Liver (tissue), 3 donors: ENCODE measurements at regions not wholly inside any gene's neighbourhood (a gene's known extent, or its start where the extent isn't known, plus 50 kb on each side); places are given as distances from the start of the nearest gene placed in this dataset.

Experiments
- CTCF ChIP-seq: fragments of 150-350 bp; IDR thresholded peaks from 2 replicates; pipeline ENCODE4 v1.5.1; 2017; ENCODE audit warnings: improper control_type of control experiment, low read depth, low read length; ENCODE audit not compliant: missing input control
- EGR1 ChIP-seq, 2 donors: IDR thresholded peaks; 2 replicates each; pipeline ENCODE4 v1.6.1; 2016 to 2018; ENCODE audit warnings: antibody characterized with exemption in 2 of 2, low read depth in 2 of 2
- FOXA1 ChIP-seq: IDR thresholded peaks from 2 replicates; pipeline ENCODE4 v1.6.1; 2016; ENCODE audit warnings: antibody characterized with exemption
- FOXA2 ChIP-seq: IDR thresholded peaks from 2 replicates; pipeline ENCODE4 v1.6.1; 2016; ENCODE audit warnings: antibody characterized with exemption
- GABPA ChIP-seq, 2 donors: IDR thresholded peaks in 1 of 2; conservative IDR thresholded peaks in 1 of 2; 2 replicates each; pipeline ENCODE4 v1.6.1; 2016; ENCODE audit warnings: antibody characterized with exemption in 2 of 2, mild to moderate bottlenecking in 1 of 2, moderate library complexity in 1 of 2
- JUND ChIP-seq, 2 donors: IDR thresholded peaks; 2 replicates each; pipeline ENCODE4 v1.6.1; 2016; ENCODE audit warnings: antibody characterized with exemption in 2 of 2
- MAX ChIP-seq: IDR thresholded peaks from 2 replicates; pipeline ENCODE4 v1.6.1; 2016; ENCODE audit warnings: antibody characterized with exemption
- RAD21 ChIP-seq, 2 donors: IDR thresholded peaks; 2 replicates each; pipeline ENCODE4 v1.6.1; 2016; ENCODE audit warnings: antibody characterized with exemption in 2 of 2, mild to moderate bottlenecking in 2 of 2
- REST ChIP-seq: IDR thresholded peaks from 2 replicates; pipeline ENCODE4 v1.6.1; 2016; ENCODE audit warnings: antibody characterized with exemption, mild to moderate bottlenecking
- ZBTB33 ChIP-seq: IDR thresholded peaks from 2 replicates; pipeline ENCODE4 v1.6.1; 2016; ENCODE audit warnings: antibody characterized with exemption
- donor health status: healthy.
- donor health status: healthy.

GRCh38 chr13:70390968-70391367 lies 282.7 kb upstream of the KLHL1 start:
- TF ChIP-seq CTCF, result no peak
- TF ChIP-seq MAX, result no peak
- TF ChIP-seq FOXA1, result no peak
- TF ChIP-seq RAD21 (IDR thresholded peaks at IDR 0.05), result no peak
- no peak for TF ChIP-seq JUND (IDR thresholded peaks at IDR 0.05)
- TF ChIP-seq GABPA (IDR thresholded peaks at IDR 0.05 in 1 of 2, conservative IDR thresholded peaks at IDR 0.05 in 1 of 2), result no peak
- no peak for TF ChIP-seq ZBTB33
- no peak for TF ChIP-seq FOXA2
- no peak for TF ChIP-seq REST
- no peak for TF ChIP-seq EGR1 (IDR thresholded peaks at IDR 0.05; ENCODE audit: low read depth in 2 of 2)
